A673 (cell line): ENCODE measurements at regions not wholly inside any gene's neighbourhood (a gene's known extent, or its start where the extent isn't known, plus 50 kb on each side); places are given as distances from the start of the nearest gene placed in this dataset.

Experiments
- EZH2 ChIP-seq: fragments of 200-600 bp; sonication (generic); IDR thresholded peaks from 2 replicates; pipeline ENCODE4 v1.6.1; 2017; ENCODE audit warnings: borderline replicate concordance, low read depth, mild to moderate bottlenecking, mixed read lengths, antibody characterized with exemption, low read length; ENCODE audit not compliant: poor library complexity, severe bottlenecking
- TF ChIP-seq, protein P1 (sequence below): fragments of 300-800, 200-600 bp; sonication (generic); conservative IDR thresholded peaks from 2 replicates; pipeline ENCODE4 v1.5.1; 2017; ENCODE audit warnings: low read depth, mild to moderate bottlenecking, antibody characterized with exemption, low read length, moderate library complexity, mixed read lengths

DNA sequence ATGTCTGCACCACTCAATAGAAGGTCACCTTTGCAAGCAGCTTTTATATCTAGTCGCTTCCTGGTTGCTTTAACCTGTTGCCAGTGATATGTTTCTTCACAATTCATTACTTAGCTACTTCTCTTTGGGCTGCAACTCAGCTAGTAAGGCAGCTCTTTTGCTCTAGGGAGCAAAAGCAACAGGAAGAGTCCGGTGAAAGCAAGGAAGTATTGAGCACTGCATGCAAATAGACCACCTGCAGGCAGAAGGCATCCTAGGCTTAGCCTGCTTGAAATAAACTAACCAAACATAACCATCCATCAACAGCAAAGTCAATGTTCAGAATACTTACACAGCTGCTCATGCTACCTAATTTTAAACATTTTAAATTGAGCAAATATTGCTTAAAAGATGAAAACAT lies 529.2 kb upstream of the LINC00305 start:
- TF ChIP-seq, protein P1, sequence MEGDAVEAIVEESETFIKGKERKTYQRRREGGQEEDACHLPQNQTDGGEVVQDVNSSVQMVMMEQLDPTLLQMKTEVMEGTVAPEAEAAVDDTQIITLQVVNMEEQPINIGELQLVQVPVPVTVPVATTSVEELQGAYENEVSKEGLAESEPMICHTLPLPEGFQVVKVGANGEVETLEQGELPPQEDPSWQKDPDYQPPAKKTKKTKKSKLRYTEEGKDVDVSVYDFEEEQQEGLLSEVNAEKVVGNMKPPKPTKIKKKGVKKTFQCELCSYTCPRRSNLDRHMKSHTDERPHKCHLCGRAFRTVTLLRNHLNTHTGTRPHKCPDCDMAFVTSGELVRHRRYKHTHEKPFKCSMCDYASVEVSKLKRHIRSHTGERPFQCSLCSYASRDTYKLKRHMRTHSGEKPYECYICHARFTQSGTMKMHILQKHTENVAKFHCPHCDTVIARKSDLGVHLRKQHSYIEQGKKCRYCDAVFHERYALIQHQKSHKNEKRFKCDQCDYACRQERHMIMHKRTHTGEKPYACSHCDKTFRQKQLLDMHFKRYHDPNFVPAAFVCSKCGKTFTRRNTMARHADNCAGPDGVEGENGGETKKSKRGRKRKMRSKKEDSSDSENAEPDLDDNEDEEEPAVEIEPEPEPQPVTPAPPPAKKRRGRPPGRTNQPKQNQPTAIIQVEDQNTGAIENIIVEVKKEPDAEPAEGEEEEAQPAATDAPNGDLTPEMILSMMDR: no peak
- no peak for TF ChIP-seq EZH2
